Hematopoietic multipotent progenitor cell treated with erythropoietin and hydrocortisone succinate and interleukin-3 and kit ligand, for 17 days (in vitro differentiated cells): ENCODE measurements at regions not wholly inside any gene's neighbourhood (a gene's known extent, or its start where the extent isn't known, plus 50 kb on each side); places are given as distances from the start of the nearest gene placed in this dataset.

ENCODE experiments used
- DNase-seq: peaks from one replicate; pipeline ENCODE4 v3.0.0-alpha.2; 2015; ENCODE audit warnings: low spot score

DNA sequence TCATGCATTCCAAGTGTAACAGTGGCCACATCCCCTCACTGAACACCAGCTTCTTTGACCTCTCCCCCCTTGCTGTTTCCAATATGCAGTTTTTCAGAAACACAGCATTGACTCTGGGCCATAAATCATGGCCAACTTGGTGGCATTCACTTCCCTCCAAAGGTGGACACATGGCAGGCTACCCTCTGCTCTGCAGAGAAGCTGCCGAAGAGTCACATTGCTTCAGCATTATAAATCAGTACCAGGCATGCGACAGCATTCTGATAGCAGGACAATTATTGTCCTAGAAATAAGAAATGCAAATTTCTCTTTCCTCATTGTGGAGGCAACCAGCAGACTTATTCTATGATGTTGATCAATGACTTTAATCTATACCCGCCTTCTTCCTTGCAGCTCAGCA lies 475.4 kb upstream of the GHITM start:
- DNase-seq, result no peak

DNA sequence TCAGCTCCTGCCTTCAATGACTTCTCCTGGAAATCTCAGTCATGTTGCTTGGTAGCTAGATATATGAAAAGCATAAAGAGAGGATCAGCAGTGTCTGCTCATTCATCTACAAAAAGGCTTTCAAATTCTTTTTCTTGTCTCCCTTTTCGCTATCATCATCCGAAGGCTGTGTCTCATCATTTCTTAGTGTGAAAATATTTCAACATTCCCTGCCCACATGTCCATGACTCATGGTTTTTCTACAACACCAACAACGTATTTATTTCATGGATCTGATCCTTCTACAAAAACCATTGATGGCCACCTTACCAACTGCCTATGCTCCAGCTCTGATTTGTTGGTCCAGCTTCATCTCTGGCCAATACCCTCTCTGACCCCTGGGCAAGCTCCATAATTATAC lies 472.5 kb upstream of the GHITM start:
- DNase-seq, result no peak

GRCh38 chr10:83667594-83667993 lies 471.7 kb upstream of the GHITM start:
- no peak for DNase-seq

- DNase-seq, result no peak
These were observed 466.0 kb upstream of the GHITM start for GRCh38 chr10:83673316-83673715.

DNA sequence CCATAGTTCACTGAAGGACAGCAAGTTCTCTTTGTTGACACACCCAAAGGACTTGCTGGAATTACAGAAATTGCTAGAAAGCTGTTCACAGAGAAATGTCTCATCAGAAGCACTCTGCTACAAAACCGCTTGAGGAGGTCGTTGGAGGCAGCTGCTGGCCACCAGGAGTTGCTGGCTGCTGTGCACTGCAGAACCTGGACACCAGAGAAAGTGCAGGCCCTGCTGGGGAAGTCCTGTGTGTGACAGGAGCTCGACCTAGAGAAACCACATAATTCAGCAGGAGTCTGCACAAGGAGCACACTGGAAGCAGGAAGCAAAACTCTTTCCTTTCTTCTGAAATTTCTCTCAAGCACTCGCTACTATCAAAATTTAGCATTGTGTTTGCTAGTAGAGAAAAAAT lies 461.5 kb upstream of the GHITM start:
- no peak for DNase-seq

DNA sequence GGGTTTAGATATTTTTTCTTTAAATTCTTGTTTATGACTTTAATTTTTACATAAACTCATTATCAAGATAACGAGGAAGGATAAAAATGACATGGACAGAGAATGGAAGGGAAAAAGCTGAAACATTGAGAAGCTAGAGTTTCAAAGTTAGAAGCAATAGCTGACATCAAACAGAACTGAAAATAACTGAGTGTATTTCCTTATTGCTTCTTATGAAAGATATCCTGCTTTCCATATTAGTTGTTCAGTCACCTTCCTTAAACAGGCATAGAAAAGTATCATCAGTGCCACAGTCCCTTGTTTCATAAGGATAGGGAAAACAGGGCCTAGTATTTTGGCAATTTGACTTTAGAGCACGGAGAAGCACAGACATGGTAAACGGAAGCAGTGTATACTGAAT lies 460.5 kb upstream of the GHITM start:
- DNase-seq, result no peak

DNA sequence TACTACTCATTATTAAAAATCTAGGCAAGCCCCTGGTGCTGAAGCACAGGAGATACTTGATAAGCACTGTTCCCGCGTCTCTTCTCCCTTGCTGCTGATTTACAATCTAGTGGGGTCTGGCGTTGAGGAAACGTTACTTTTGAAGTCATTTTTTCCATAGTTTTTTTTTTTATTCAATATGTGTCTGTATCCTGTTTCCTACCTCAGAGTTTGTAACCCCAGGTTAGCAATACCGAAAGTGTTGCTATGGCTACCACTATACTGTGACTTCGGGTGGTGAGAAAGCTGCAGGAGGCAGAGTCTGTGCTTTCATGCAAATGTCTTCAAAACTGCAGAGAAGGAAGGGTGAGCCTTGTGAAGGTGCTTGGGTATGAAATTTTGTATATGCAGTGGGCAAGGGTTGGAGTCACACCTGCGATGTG lies 458.8 kb upstream of the GHITM start:
- no peak for DNase-seq

GRCh38 chr10:83682414-83682813 lies 456.9 kb upstream of the GHITM start:
- DNase-seq, result no peak

- no peak for DNase-seq
These were observed 453.9 kb upstream of the GHITM start for GRCh38 chr10:83685458-83685857.

- no peak for DNase-seq
These were observed 447.3 kb upstream of the GHITM start for GRCh38 chr10:83691791-83692596.

GRCh38 chr10:83698899-83699298 lies 440.4 kb upstream of the GHITM start:
- DNase-seq, result no peak

GRCh38 chr10:83701799-83702198 lies 437.5 kb upstream of the GHITM start:
- no peak for DNase-seq

DNA sequence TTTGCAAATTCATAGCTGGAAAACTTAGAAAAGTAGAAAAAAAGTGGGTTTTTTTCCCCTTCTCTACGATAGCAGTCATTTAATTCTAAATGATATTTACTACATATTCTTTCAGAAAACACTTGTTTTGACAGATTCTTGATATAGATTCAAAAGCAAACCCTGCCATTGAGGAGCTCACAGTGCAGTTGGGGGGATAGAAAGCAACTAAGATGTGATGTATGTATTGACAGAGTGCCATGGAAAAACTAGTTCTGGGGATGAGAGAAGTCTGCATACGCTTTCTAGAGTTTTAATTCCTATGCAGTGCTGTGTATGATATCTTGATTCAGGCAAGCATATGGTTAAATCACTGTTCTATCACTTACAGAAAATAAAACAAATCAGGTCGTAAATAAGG lies 436.6 kb upstream of the GHITM start:
- no peak for DNase-seq

GRCh38 chr10:83706120-83706519 lies 433.2 kb upstream of the GHITM start:
- DNase-seq, result no peak

DNA sequence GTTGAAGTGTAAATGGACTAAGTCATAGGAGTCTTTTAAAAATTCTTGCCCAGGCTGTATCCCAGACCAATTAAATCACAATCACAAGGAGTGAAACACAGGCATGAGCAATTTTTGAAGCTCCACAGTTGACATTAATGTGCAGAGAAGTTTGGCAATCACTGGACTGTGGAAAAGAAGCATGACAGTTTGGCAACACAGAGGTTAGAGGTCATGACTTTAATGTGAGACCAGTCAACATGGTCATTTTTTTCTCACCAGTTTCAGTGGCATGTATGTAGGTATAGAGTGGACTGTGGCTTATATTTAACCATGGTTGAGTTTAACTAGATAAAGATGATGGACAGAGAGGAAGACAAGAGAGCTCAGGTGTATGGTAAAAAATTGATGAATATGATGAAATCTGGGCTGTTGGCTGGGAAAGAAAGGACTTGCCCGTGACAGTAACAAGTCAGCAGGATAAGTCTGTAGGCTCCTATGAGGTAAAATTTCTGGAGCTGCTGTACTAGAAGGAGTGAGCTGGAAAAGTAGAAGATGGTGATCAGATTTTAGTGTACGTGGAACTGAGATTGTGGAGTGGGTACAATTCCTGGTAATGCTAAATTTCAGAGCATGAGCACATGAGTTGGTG lies 432.2 kb upstream of the GHITM start:
- DNase-seq, result no peak

DNA sequence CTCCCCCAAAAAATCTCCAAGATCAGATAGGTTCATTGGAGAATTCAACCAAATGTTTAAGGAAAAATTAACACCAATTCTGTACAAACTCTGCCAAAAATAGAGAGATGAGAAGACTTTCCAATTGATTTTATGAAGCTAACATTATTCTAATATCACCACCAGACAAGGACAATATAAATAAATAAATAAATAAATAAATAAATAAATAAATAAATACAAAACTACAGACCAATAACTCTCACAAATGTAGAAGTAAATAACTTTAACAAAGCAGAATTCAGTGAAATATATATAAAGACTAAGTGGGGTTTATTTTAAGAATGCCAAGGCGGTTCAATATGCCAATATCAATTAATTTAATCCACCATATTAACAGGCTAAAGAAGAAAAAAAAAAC lies 425.9 kb upstream of the GHITM start:
- no peak for DNase-seq

DNA sequence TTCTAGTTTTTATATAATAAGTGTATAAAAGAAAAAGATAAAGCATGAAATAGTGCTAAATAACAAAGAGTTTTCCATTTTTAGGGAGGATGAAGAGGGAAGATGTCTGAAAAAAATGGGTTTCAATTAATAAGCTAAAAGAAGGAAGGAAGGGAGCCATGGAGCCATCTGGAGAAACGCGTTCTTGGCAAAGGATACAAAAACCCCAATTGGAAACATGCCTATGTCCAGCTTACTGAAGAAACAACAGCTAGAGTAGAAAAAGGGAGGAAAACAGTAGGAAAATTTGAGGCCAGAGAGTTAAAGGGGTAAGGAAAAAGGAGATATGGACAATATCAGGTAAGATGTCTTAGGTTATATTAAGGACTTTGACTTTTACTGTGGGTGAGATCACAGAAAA lies 416.2 kb upstream of the GHITM start:
- no peak for DNase-seq

GRCh38 chr10:83724471-83725241 lies 414.7 kb upstream of the GHITM start:
- DNase-seq, result no peak

DNA sequence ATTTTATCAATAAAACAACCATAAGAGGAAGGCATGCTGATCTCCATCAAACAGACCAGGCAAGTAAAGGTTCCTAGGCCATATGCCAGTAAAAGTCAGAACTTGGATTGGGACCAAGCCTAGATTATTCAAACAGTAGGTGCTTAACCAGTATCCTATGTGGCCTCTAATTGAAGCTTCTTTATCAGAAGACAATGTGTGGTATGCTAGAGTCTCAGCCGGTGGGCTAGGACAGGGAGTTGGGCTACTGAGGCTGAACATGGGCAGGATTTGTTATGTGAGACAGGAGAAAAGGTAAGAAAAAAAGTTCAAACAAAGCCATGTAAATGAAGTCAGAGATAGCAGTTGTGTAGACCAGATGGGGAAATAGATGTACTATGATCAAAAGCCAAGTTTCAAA lies 413.7 kb upstream of the GHITM start:
- DNase-seq, result no peak

DNA sequence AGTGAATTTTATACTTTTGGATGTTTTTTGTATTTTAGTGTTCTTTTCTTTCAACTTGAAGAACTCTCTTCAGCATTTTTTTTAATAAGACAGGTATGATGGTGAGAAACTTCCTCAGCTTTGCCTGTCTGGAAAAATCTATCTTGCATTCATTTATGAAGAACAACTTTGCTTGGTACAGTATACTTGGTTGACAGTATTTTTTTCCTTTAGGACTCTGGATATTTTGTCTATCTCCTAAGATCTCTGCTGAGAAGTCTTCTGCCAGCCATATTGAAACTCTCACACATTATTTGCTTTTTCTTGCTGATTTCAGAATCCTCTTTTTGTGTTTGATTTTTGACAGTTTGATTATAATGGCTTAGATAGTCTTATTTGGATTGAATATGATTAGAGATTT lies 405.0 kb upstream of the GHITM start:
- DNase-seq, result no peak

DNA sequence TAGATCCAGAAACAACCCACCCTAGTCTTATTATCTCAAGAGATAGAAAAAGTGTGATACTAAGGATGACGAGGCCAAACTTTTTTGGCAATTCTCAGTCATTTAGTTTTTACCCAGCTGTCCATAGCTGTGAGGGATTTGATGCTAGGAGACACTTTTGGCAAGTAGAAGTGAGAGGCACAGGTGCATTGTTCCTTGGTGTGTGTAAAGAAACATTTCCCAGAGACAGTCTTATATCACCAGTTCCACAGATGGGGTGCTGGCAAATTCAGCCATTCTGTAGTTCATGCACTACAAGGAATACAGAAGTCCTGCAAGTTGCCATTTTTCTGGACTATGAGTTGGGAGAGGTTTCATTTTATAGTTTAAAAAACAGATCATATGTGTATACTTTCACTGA lies 403.3 kb upstream of the GHITM start:
- DNase-seq, result no peak

GRCh38 chr10:83750604-83751003 lies 388.7 kb upstream of the GHITM start:
- DNase-seq, result no peak

GRCh38 chr10:83753490-83753889 lies 385.8 kb upstream of the GHITM start:
- no peak for DNase-seq
